CD4-positive, alpha-beta T cell treated with Interleukin-12 subunit alpha and Interleukin-12 subunit beta, for 1 hour (primary cell): ENCODE measurements at regions not wholly inside any gene's neighbourhood (a gene's known extent, or its start where the extent isn't known, plus 50 kb on each side); places are given as distances from the start of the nearest gene placed in this dataset.
"Not testable (repeated sequence)": the region's sequence is repeated elsewhere in the genome, so short reads cannot be mapped to it uniquely, and the experiment has no call there.

ENCODE experiments used
- DNase-seq: peaks from one replicate; pipeline ENCODE4 v3.0.0-alpha.2; 2020

DNA sequence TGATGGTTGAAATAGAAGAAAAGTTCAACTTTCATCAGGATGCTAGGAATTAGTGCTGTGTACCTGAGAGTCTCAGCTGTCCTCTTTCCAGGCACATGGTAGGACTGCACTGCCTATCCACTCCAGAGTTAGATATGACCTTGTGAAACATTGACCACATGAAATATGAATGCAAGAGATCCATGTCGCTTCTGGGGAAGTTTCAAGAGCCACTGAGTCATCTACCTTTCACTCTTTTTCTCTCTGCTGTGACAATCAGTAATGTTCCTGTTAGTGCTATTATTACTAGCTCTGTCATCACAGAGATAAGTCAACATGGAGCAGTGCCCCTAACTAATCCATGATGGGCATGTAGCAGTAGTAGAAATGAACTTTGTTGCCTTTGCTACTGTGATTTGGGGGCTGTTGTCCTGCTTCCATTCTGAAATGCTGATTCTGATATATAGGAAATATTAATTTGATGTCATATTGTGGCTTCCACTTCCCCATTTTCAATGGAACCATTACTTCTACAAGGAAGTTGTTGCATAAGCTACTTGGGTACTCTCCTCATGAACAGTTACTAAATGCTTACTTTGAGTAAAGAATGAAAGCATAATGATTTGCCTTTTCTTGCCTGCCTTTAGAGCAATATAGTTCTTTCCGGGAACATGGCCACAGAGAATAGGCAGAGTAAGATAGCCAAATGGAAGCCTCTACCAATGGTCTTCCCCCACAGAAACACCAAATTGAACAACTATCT, 192.8 kb upstream of the ZNF521 start:
- no peak for DNase-seq

DNA sequence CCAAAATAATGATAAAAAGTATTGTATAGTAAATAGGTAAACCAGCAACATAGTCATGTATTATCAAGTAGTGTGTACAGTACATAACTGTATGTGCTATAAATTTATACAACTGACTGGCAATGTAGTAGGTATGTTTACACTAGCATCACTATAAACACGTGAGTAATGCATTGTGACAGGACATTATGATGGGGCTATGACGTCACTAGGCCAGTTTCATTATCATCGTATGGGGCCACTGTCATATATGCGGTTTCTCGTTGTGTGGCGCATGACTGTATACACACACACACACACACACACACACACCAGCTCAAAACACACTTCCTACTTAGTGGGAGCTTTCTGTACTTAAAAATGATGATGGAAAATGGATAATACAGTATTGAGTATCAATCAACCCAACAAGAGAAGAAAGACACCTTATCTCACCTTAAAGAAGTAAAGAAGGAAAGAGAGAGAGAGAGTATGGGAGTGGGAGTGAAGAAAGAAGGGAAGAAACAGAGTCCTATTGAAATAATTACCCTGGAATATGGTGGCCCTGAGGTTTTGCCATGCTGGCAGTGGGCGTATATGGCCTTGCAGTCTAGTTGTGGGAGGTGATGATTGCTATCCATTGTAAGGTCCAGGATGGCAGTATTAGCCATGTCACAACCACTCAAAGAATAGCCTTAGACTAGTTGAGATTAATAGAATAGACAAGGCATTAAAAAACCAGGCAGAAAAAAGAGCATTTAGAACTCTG, 186.4 kb upstream of the ZNF521 start:
- no peak for DNase-seq

DNA sequence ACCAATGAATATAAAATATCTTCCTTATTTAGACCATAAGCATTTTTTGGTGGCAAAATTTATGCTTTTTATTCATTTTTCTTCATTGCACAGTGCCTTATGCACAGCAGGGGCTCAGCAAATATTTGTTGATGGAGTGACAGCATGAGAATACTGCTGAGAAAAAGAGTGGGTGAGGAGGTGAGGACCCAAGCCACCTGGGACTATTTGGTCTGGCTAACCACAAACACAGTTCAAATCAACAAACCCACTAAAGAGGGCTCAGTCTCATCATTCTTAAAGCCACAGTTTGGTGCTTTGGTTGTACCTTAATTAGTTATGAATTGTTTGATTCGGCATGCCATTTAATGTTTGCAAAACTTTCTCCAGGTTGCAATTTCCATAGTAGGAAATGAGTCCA, 183.5 kb upstream of the ZNF521 start:
- no peak for DNase-seq

DNA sequence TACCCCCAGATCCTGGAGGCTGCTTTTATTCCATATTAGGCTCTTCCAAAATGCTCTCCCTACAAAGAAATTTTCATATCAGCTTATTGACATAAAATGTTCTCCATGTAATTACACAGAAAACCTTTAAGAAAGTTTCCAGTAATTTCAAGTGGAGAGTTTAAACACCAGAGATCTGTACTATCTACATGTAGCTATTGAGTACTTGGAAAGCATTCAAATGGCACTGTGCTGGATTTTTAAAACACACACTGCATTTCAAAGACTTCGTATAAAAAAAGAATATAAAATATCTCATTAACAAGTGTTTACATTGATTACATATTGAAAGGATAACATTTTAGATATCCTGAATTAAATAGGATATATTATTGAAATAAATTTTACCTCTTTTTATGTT, 182.4 kb upstream of the ZNF521 start:
- DNase-seq, result no peak

DNA sequence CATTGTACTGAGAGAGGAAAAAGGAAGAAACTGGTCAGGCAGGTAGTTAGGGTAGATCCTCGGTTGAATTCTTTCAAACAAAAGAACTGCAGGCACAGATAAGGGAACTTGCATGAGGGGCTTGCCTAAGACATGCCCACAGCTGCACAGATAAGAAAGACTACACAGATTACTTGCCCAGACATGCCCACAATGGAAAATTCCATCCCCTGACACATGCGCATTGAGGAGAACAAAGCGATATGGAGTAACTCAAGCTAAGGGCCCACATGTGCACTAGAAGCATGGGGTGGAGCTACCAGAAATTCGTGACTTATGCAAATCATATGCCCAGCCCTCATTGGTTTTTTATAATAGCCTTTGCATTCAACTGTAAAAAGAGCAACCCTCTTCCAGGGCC, 181.3 kb upstream of the ZNF521 start:
- no peak for DNase-seq

DNA sequence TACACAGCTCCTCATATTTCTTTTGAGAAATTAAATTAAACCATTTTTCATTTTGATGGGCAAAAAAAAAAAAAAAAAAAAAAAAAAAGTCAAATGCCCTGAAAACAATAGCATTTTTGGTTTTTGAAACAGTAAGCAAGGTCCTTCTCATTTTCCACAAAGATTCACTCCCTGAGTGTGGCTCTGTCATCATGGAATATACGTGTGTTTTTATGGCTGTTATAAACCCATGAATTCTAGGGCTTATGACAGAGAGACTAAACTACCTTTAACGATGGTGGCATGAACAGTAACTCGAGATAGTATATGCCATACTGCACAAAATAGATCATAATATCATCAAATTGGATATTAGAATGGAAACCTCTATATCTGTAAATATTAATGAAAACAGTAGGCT, 179.2 kb upstream of the ZNF521 start:
- no peak for DNase-seq

DNA sequence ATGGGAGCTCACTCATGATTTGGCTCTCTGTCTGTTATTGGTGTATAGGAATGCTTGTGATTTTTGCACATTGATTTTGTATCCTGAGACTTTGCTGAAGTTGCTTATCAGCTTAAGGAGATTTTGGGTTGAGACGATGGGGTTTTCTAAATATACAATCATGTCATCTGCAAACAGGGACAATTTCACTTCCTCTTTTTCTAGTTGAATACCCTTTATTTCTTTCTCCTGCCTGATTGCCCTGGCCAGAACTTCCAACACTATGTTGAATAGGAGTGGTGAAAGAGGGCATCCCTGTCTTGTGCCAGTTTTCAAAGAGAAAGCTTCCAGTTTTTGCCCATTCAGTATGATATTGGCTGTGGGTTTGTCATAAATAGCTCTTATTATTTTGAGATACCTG, 173.8 kb upstream of the ZNF521 start:
- DNase-seq, result not testable (repeated sequence)

DNA sequence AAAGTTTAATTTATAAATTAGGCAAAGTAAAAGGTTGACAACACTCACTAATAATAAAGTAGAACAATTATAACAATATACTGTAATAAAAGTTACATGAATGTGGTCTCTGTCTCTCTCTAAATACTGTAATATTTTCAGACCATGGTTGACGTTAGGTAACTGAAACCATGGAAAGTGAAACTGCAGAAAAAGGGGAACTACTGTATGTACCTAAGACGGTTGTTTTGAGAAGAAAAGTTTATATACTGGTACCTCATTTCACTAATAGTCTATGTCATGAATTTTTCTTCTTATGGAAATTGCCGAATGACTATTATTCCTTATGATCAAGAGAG, 166.7 kb upstream of the ZNF521 start:
- no peak for DNase-seq

DNA sequence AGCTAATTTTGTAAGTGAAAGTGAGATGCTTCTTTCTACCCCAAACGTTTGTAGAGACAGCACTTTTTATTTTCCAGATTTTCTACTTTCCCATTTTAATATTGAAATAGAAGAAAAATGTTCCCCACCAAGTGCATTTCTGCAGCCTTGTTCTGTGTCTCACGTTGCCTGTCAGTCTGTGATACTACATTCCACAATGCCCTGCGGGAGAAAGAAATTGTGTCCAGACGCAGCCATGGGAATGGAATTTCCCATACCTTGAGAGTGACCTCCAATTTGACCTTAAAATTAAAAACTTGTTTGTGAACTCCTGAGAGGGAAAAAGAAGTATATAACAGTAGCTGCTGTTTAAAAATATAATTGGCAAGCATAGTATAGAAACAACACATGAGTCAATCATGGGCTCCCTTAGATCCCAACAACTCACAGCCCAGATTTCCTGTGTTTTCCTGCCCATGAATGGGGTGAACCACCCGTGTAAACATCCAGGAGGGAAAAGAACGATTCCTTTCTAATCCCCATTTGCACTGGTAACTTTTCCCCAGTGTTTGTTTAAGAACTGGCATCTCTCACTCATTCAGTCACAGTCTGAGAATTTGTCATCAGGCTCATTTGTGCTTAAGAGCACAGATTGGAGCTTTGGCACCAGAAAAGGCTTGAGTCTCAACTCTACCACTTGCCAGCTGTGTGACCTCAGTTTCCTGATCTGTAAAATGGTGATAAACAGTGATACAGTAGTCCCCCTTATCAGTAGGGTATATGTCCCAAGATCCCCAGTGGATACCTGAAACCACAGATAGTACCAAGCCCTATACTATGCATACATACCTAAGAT, 166.1 kb upstream of the ZNF521 start:
- DNase-seq, result no peak

DNA sequence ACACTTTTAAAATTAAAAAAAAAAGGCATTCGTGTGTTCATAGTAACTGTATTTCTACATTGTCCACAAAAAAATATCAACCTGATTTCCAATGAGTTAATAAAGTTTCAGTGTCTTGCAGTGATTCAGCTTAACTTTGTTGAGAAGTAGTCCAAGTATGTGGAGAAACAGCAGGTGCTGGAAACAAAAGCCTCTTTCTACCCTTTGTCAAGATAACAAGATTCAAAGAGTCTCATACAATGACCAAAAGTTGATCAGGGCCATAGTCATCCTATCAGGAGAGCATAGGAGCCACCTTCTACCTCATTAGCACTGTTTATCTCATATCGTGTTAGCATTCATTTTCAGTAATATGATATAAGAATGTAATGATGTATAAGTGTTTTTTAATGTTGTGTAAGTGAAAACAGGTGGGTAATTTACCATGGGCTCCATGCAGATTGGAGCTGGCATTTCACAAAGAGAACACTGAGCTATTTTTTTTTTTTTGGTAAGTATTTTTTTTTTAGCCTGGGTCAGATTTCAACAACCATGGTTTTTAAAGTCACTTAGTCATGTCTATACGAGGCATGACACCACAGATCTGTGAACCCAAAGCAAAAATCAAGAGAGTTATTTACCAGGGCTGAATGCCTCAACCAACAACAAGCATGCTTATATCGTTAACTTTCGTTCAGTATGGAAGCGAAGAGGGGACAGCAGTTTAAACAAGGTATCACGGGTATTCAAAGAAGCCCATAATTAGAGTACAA, 165.0 kb upstream of the ZNF521 start:
- no peak for DNase-seq

DNA sequence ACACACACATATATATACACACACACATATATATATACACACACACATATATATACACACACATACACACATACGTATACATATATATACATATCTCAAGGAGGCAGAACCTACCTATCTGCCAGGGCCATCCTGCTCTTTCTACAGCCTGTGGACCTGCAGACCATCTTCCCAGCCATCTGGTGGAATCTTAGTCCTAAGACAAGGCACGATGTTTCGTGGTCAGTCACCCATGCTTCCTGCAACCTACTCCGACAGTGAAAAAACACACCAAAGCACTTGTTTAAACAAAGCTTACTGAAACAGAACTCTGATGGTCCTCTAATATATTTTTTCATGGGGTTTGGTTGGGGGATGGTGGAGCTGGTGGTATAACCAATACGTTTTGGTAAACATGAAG, 164.2 kb upstream of the ZNF521 start:
- DNase-seq, result no peak

DNA sequence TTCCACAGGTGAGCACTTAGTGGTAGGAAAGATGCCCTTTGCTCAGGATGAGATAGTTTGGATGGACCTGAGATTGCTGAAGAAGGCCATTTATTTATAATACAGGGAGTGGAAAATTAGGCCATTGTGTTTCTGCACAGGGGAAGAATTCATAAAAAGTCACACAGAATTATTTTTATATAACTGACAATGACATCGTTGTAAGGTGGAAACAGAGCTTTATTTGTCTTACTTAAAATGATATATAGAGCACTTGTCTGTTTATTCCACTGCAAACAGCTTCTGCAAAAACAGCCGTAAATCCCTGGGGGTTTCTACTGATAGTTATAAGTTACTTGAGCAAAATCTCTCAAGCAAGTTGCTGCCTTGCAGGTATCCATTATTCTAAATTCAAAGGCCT, 158.1 kb upstream of the ZNF521 start:
- no peak for DNase-seq

DNA sequence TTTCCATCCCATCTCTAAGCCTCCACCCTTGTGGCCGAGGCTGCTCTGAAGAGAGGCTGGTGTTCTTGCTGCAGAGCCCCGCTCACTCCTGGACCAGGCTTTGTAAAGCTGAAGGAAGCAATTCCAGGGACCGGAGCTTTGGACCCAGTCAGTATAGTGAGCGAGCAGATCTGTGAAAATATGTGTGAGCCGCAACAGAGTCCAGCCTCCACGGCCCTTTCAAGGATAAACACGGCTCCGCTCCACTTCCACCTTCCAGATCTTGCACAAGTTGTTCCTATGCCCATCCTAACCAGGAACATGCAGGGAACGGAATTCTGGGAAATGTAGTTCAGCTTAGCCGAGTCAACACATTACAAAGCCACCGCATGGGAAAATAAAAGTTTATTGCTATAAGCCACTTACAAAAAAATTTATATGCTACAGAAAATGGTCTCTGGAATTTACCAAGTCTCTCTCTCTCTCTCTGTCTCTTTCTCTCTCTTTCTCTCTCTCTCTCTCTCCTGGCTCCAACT, 151.7 kb upstream of the ZNF521 start:
- no peak for DNase-seq

DNA sequence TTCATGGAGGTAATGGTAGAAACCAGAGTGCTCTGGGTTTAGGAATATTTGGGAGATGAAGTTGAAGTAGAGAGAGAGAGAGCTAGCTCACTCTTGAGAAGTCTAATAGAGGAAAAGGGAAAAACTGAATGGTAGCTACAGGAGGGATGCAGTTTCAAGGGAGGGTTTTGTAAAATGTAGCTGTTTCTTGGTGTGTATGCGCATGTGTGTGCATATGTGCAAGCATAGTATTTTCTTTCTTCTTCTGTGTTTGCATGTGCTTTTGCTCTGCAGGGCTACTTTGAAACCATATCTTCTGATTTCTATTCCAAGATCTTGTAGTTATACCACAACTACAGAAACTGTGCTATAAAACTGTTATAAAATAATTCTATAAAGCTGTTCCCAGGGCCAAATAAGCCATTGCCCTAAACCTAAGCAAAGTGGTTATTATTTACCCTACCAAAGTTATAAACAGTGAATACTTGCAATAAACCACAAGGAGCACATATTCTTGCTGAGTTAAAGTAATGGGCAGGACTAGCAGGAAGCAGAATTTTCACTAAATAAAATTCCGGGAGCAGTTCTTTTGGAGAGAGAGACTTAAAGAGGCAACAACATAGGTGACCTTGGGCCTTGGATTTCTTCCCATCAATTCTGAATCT, 145.3 kb upstream of the ZNF521 start:
- no peak for DNase-seq

DNA sequence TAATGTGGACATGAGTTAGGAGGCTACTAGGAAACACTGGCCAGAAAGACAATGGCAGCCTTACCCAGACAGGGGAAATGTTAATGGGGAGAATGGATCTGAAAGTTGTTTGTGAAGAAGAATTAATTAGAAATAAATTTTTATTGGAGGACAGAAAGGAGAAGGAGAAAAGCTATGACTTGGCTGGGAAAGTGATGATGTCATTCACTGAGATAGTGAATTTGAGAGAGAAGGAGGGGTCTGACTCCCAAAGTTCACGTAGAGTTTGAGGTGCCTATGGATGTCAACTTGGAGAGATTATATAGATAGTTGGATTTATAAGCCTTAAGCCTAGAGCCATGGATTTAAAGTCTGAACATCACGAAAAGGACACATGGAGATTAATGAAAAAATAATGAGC, 144.6 kb upstream of the ZNF521 start:
- DNase-seq, result no peak

DNA sequence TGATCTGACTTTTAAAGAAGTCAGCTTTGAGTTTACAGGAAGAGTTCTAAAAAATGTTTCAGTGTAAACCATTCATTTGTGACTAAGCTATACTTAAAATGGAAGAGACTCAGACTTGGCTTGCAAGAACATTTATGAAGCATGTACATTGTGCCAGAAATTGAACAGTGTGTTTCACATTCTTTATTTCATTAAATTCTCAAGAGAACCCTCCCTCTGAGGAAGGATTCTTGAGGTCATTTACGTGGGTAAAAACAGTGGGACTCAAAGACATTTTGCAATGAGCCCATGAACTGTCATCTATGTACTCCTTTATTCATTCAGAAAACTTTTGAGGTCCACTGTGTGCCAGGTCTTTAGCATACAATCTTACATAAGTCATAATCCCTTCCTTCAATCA, 143.6 kb upstream of the ZNF521 start:
- no peak for DNase-seq

DNA sequence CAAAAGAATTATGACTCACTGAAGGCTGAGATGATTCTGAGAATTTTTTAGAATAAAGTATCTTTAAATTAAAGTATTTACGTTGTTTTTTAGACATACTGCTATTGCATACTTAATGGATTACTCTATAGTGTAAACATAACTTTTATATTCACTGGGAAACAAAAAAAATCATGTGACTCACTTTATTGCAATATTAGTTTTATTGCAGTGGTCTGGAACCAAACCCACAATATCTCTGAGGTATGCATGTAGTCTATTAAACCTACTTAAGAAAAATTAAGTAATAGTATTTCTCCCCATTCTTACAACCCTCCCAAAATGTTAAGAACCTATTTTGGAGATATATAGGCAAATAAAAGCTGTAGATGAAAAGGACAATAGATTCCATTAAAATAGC, 142.9 kb upstream of the ZNF521 start:
- DNase-seq, result no peak

DNA sequence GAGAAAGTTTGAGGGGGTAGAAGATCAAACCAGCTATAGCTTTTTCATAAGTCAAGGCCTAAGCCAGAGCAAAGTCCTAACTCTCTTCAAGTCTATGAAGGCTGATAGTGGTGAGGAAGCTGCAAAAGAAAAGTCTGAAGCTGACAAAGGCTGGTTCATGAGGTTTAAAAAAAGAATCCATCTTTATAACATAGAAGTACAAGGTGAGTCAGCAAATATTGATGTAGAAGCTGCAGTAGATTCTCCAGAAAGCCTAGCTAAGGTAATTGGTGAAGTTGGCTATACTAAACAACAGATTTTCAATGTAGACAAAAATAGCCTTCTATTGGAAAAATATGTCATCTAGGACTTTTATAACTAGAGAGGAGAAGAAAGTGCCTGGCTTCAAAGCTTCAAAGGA, 141.4 kb upstream of the ZNF521 start:
- no peak for DNase-seq

DNA sequence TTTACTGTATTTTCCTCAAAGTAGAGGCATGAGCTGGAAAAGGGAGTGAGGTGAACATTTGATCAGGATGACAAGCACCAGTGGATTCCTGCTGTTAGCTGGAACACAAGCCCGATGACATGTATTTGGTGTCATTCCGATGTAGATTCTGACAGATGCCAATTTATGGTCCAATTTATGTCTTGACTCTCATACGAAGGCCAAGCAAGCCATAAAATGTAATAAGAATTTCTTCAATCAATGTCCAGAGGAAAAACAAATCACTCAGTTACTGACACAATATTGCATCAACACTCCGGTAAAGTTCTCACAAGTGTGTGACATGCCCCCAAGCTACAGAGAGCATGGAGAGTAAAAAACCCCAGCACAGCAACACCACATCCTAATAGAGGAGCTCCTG, 138.3 kb upstream of the ZNF521 start:
- DNase-seq, result no peak

DNA sequence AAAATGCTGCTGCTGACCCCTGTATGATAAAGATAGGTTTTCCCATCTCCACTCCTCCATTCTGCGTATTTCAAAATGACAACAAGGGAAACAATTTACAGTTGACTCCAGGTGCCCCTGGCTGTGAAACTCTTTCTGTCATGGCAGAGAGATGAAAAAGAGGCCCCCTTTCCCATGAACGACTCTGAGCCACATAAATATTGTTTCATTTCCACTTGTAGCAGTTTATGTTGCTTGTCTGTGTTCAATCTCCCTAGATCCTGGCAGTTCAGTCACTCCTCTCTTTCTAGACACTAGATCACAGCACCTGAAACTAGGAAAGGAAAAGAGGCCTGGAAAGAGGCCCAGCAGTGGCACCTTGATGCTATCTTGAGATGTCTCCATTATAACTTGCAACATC, 121.0 kb upstream of the ZNF521 start:
- DNase-seq, result no peak

DNA sequence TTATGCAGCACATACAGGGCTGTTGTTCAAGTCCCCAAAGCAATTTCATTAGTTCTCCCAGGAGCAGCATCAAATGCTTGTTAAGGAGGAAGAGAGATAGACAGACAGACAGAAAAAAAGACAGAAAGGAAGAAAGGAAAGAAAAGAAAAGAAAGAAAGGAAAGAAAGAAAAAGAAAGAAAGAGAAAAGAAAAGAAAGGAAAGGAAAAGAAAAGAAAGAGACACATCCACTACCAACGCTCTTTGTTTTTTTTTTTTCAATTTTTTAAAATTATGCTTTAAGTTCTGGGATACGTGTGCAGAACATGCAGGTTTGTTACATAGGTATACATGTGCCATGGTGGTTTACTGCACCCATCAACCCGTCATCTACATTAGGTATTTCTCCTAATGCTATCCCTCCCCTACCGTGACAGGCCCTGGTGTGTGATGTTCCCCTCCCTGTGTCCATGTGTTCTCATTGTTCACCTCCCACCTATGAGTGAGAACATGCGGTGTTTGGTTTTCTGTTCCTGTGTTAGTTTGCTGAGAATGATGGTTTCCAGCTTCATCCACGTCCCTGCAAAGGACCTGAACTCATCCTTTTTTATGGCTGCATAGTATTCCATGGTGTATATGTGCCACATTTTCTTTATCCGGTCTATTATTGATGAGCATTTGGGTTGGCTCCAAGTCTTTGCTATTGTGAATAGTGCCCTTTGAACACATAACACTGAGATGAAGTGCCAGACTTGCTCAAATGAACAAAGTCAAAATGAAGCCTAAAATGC, 119.0 kb upstream of the ZNF521 start:
- DNase-seq, result not testable (repeated sequence)

DNA sequence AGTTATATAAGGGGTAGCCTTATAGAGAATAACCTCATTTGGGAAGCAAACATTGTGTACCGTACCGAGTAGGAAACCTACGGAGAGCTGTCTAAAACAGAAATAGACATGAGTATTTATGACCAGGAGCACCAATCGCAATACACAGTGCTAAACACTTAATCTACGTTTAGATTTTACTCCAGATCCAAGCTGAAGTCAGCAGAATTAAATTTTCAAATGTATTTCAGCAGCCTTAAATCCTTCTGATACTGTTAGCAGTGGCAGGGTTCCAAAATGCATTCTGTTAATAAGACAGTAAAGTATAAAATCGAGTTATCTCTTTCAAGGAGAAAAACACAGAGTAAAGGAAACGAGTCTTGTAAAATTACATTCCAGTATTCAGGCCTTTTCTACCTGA, 118.1 kb upstream of the ZNF521 start:
- DNase-seq, result no peak
